Nucleus accumbens (tissue), 56 donors: ENCODE measurements at regions not wholly inside any gene's neighbourhood (a gene's known extent, or its start where the extent isn't known, plus 50 kb on each side); places are given as distances from the start of the nearest gene placed in this dataset.
"Not testable (repeated sequence)": the region's sequence is repeated elsewhere in the genome, so short reads cannot be mapped to it uniquely, and the experiment has no call there.

Experiments
- DNase-seq, 56 donors: peaks; one replicate each; lab custom pipeline; 2025; lab: John Stamatoyannopoulos, UW

DNA sequence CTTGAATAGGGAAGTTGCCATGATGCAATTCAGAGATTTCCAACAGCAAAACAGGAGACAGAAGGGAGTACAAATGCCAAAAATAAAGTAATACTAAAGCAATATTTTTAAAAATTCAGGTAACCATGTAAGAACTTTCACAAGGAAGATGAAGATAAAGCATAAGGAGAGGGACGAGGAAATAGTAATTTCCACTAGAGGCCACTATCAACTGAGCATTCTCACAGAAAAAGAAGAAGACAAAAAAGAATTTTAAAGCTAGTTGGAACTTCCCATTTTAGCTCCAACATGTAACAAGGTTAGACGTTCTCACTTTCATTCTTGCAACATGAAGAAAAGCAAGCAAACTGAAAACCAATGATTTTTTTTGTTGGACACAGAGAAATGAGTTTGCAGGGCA is 779.9 kb upstream of the CDH6 start:
- no peak for DNase-seq

DNA sequence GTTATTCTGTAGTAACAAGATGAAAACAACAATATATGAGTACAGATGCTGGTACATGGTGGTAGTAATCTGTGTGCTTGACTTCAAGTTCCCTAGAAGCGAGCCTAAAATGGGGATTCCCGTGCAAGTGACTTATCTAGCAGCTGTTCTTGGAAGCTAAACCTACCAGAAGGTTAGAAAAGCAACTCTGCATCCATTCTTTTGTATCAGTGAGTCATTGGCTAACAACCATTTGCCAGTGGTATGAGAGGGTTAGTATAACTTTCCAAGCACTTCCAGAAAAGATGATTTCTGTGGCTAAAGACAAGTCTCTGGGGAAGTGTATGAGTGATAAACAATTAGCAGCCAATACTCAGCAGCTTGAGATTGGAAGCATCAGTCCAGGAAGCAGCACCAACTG is 787.7 kb upstream of the CDH6 start:
- DNase-seq = no peak

DNA sequence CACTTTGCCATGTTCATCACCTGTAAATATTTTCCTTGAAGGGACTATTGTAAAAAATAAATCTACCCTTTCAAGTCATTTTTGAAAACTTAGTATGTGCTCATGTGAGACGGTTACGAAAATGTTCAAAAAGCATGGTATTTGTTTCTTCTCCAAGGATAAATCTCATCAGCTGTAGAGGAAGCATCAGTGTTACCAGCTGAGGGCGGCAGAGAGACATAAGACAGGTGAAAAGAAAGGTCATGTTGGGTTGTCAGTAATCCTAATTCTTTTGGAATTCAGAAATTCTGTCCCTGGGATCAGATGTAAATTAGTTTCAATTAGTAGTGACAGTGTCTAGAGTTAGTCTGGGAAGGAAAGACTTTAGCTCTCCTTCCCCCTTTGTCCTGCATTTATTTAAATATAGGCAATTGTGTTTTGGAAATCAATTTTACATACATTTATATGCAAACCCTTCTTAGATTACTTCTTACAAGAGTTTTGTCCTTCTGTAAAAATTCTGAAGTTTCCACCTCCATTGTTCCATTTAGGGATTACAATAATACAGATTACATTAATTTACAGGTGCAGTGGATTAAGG is 791.9 kb upstream of the CDH6 start:
- peak in 17 of 56 donors; percentile 0 to 51 (median 5) for DNase-seq

DNA sequence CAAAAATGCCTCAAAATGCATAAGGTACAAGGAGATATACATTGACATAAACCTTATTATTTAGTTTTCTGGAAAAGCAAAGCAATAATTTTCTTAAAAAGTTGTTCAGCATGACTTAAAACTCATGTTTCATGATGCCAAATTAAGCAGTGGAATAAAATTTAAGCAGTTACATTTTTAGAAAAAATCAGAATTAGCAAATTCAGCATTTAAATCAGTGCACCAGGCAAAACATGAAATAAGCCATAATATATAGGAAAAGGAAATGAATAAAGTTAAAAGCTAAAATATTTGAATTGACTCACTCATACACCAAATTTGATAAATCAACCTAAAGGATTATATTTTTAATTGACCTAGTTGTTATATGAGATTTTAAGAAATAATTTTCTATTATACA is 795.1 kb upstream of the CDH6 start:
- no peak for DNase-seq

DNA sequence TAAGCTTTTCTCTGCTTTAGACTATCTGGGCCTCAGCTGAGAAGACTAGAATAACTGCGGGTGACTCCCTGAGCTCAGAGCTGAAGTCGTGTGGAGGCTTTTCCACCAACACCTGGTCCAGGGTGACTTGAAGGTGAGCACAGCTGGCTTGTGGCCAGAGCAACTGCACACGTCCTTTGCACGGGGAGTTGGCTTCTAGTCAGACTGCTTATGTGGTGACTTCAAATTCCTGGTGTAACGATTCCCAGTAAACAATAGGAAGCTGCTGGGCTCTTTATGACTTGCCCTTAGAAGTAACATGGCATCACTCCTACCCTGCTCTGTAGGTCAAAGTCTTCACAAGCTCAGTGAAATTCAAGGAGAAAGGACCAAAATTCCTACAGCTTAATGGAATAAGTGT is 800.6 kb upstream of the CDH6 start:
- DNase-seq = no peak

DNA sequence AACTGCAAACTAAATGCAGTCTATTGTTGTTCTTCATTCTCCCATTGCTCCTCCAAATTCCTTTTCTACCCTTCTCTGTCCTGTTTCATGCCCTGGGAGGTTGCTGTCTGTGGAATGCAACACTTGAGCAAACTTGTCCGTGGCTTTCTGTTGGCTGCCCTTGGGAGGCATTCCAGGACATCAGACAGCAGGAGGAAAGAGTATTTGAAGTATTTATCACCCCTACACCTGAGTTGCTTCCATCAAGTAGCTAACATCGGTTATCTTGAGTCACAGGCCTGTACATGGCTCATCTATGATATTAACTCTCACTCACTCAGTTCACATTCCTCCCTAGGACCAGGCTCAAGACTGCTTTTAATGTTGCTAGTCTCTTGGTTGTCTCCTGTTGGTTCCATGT is 803.4 kb upstream of the CDH6 start:
- no peak for DNase-seq

DNA sequence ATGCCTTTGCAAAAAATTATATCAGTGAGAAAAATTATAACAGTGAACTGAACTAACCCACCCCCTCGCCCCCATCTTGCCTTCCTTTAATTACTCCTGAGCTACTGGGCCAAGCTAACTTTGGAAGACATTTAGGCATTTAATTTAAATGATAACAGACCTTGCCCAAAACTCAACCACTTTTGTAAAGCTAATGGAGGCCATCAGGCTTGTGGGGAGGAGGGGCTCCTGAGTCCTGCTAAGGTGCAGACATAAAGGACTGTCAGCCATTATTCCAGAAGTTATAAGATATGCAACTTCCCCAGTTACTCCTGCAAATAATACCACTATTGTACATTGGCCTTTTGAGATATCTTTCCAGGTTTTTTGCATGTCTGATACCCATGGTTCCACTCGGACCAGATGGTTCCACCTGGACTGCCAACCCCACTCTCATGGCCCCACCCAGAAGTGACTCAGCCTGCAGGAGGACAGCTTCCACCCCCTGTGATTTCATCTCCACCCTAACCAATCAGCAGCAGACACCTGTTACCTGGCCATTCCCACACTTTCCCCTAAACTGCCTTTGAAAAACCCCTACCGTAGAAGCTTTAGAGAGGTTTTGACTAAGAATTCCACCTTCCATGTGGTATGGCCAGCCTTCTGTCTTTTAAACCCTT is 805.4 kb upstream of the CDH6 start:
- DNase-seq = no peak

DNA sequence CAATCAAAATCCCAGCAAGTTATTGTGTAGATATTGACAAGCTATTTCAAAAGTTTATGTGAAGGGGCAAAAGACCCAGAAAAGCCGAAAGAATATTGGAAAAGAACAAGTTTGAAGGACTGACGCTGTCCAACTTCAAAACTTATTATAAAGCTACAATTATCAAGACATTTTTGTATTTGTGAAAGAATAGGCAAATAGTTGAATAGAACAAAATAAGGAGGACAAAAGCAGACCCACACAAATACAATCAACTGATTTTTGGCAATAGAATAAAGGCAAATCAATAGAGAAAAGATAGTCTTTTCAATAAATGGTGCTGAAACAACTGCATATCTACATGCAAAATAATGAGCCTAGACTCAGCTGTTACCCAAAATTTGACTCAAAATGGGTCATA is 807.7 kb upstream of the CDH6 start:
- DNase-seq = no peak

DNA sequence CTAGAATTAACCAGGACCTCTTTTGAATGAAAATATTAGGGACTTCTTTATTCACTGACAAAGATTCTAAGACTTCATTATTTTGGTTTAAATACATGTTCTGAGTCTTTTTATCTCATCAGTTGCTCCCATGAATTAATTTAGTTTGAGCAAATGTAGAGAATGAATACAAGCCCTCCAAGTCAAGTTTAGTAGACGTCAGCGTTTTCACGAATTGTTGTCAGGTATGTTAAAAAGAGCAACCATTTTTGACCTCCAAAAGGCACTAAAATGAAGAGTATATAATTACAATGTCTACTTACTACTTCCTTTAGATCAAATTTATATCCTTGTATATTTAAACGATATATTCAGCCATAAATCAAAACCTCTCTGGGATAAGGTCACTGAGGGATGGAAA is 809.3 kb upstream of the CDH6 start:
- no peak for DNase-seq

DNA sequence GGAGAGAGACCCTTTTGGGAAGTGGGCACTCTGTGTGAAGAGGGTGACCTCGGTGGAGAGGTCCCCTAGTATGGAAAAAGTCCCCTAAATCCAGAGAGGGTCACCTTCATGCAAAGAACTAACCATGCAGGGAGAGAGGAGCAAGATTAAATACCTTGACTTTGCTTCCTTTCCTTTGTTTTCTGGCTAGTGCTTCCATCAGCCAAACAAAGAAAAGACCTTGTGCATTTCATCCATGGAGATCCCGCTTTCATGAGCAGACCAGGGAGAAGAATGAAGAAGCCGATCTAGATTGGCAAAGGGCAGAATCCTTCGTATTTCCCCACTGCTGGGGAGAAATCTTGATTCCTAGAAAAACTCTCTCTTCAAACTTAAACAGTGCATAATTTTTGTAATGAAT is 813.3 kb upstream of the CDH6 start:
- no peak for DNase-seq

DNA sequence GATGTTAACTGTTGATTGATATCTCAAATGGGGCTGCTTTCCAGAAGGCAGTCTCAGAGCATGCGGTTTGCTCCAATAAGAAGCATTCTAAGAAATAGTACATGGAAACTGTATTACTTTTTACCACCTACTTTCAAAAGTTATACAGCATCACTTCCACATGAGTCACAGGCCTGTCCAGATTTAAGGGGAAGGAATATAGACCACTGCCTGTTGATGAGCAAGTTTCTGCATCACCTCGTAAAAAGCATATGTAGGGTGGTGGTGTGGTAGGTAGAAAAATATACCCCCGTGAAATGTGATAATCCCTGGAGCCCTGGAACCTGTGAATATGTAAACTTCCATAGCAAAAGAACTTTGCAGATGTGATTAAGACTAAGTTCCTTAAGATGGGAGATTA is 816.6 kb upstream of the CDH6 start:
- DNase-seq = no peak

DNA sequence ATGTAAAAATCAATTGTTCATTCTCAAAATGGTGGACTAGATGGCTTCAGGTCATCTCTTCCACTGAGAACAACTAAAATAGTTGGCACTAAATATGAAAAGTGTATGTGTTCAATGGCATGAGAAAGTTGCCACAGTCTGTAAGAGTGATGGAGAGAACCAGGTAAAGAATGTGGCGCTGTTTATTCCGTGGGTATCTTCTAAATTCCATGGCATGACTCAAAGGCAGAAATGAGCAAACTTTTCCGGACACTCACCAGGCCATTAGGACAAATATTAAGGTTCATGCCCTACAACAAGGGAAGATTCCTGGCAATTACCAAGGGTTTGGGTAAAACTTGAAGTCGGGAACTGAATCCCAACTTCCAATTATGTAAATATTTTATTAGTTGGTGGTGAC is 825.4 kb upstream of the CDH6 start:
- DNase-seq = no peak

DNA sequence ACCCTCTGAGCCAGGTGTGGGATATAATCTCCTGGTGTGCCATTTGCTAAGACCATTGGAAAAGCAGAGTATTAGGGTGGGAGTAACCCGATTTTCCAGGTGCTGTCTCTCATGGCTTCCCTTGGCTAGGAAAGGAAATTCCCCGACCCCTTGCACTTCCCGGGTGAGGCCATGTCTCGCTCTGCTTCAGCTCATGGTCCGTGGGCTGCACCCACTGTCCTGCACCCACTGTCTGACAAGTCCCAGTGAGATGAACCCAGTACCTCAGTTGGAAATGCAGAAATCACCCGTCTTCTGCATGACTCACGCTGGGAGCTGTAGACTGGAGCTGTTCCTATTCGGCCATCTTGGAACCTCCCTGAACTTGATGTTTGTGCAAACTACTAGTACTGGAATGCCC is 828.5 kb upstream of the CDH6 start:
- DNase-seq = not testable (repeated sequence)

DNA sequence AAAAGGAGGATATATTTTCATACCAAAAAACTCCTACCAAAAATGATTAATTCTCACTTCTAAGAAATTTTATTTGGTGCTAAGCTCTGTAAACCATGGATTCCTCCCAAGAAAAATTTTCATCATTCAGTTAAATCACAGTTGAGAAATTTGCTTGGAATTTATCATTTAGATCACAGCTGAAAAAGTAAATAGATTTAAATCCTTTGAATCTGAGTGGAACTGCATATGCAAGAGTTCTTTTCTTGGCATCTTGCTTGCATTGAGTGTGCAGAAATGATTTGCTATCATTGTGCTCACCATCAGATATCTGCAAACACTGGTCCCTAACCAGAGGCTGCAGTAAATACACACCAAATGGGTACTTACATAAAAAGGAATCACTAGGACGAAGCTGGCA is 836.1 kb upstream of the CDH6 start:
- no peak for DNase-seq

DNA sequence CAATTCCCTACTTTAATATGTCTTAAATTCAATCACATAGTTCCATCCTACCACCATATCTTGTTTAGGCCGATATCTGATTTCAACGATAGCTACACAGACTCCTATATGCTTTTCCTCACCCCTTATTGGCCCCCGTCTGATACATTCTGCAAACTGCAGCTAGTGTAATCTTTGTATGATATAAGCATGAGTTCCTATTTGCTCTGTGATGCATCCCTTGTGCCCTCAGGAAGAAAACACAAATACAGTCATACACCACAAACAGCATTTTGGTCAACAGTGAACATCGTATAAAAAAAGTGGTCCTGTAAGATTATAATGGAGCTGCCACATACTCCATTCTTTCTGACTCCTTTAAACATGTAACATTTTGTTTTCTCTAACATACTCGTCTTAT is 837.8 kb upstream of the CDH6 start:
- DNase-seq = no peak

DNA sequence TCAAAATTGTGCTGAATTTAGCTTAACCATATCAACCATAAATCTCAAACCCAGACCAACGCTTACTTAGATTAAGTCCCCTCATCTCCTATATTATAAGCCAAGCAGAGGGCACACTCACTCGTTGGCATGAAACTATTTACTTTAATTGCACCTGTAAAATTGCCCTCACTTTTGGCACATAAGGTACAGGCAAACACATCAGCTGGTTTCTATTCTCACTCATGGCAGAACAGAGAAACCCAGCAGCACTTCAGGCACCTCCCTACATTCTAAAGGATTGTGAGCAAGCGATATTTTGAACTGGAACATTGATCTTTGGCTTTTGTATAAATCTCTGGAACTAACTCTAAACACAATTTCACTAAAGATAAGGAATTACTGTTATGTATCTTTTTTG is 845.6 kb upstream of the CDH6 start:
- DNase-seq = no peak

DNA sequence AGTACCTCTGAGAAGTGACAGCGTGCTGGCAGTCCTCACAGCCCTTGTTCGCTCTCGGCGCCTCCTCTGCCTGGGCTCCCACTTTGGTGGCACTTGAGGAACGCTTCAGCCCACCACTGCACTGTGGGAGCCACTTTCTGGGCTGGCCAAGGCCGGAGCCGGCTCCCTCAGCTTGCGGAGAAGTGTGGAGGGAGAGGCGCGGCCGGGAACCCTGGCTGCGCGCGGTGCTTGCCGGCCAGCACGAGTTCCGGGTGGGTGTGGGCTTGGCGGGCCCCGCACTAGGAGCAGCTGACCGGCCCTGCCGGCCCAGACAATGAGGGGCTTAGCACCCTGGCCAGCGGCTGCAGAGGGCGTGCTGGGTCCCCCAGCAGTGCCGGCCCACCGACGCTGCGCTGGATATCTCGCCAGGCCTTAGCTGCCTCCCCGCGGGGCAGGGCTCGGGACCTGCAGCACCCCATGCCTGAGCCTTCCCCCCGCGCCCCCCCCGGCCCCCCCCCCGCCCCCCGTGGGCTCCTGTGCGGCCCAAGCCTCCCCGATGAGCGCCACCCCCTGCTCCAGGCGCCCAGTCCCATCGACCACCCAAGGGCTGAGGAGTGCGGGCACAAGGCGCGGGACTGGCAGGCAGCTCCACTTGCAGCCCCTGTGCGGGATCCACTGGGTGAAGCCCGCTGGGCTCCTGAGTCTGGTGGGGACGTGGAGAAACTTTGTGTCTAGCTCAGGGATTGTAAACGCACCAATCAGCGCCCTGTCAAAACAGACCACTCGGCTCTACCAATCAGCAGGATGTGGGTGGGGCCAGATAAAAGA is 847.7 kb upstream of the CDH6 start:
- DNase-seq = not testable (repeated sequence)

DNA sequence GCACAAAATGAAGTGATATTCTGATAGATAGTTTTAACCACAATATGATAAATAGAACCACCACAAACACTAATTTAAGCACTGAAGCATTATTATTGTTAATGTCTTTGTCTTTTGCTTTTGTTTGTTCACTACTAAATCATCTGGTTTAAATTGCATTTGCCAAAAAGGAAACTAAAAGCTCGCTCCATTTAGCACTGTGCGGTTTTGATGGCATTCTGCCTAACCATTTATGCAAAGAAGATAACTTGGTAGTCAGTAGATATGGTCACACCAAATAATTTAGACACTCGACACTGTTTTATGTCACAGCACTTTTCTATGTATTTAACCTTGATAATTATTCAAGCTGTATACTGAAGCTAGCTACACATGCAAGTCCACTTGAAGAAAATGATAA is 849.8 kb upstream of the CDH6 start:
- DNase-seq = no peak

DNA sequence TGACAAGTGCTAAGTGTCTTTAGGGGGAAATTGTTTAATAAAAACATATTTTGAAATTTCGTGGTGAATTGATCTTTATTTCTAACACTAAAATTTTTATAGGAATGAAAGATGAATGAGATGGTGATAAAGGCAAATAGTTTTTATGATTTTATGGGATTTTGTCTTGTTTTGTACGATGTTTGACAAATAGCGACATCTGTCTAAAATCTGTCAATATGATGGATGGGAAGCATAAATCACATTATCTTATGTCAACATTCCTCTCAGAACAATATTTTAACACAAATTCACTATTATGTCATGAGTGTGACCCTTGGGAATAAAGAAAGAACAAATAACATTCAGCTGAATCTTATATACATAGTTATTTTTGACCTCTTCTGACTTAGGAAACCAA is 852.0 kb upstream of the CDH6 start:
- no peak for DNase-seq

DNA sequence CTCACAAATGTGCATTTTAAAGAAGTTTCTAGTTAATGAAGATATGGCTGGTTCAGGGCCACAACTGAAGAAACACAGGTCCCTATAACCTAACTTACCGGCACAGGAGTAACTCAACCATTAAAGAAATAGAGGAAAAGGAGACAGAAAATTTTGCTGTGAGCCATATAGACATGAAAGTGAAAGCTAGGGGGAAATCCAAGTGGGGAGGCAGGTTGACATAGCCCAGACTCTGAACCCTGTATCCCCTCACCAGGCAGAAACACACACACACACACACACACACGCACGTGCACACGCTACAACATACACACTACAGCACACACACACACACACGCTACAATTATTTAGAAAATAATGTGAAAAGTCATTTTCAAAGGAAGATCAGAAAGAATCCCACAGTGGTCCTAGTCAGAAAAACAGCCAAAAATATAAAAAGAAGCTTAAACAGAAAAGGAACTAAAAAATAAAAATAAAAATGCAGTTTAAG is 856.4 kb upstream of the CDH6 start:
- DNase-seq = no peak

DNA sequence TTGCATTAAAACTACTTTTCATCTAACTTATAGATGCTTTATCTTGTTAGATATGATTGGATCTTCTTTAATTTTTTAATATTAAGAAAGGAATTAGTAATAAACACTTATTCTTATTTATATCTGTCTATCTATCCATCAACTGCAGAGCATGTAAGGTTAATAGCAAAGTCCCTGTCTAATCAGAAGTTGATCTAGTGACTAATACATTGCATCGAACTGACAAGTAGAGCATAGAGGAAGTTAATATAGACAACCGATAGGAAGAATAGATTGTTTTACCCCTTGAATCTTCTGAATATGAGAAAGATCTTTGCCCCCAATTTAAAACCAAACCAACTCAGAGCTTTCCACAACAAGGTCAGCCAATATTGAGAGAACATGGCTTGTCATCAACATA is 862.0 kb upstream of the CDH6 start:
- DNase-seq = no peak

DNA sequence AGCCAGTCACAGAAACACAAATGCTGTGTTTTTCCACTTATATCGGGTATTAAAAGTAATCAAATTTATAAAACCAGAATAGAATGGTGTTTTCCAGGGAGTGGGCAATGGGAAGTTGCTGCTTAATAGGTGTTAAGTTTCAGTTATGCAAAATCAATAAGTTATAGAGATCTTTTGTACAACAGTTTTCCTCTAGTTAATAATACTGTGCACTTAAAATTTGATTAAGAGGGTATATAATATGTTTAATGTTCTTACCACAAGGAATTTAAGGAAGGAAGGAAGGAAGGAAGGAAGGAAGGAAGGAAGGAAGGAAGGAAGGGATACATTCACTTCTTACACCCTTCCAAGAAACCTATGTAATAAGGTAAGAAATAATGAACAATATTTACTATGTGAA is 867.7 kb upstream of the CDH6 start:
- DNase-seq = no peak
